ENCODE measurements at regions not wholly inside any gene's neighbourhood (a gene's known extent, or its start where the extent isn't known, plus 50 kb on each side); places are given as distances from the start of the nearest gene placed in this dataset.

DNA sequence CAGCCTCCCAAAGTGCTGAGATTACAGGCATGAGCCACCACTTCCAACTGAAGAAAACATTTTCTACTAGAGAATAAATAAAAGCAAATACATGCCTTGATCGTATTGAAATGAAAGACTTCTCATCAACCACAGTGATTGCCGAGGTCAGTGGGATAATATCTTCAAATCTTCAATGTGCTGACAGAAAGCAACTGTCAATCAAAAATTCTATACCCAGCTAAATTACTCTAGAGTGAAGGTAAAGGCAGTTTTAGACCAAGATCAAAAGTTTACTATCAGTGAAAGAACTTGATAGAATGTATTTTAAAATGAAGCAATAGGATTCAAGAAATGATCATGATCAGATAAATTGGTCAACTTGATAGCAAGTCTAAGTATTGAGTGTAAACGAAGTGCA is 130.6 kb downstream of the BRD1 start:
- TF ChIP-seq, protein P1, sequence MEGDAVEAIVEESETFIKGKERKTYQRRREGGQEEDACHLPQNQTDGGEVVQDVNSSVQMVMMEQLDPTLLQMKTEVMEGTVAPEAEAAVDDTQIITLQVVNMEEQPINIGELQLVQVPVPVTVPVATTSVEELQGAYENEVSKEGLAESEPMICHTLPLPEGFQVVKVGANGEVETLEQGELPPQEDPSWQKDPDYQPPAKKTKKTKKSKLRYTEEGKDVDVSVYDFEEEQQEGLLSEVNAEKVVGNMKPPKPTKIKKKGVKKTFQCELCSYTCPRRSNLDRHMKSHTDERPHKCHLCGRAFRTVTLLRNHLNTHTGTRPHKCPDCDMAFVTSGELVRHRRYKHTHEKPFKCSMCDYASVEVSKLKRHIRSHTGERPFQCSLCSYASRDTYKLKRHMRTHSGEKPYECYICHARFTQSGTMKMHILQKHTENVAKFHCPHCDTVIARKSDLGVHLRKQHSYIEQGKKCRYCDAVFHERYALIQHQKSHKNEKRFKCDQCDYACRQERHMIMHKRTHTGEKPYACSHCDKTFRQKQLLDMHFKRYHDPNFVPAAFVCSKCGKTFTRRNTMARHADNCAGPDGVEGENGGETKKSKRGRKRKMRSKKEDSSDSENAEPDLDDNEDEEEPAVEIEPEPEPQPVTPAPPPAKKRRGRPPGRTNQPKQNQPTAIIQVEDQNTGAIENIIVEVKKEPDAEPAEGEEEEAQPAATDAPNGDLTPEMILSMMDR (IDR thresholded peaks at IDR 0.05; ENCODE audit: low read length): no peak
- TF ChIP-seq EZH2 (optimal IDR thresholded peaks at IDR 0.05; ENCODE audit: low read depth, low read length) (no peak), EZH2phosphoT487 (IDR thresholded peaks at IDR 0.05; ENCODE audit: low read length) (no peak)

All from MM.1S (cell line).